GM18861 (cell line): ENCODE measurements at regions not wholly inside any gene's neighbourhood (a gene's known extent, or its start where the extent isn't known, plus 50 kb on each side); places are given as distances from the start of the nearest gene placed in this dataset.
"Not testable (repeated sequence)": the region's sequence is repeated elsewhere in the genome, so short reads cannot be mapped to it uniquely, and the experiment has no call there.

Experiments
- ATAC-seq: cut with Tn5 transposase; IDR thresholded peaks from one replicate; pipeline ENCODE4 v1.9.1; 2021; ENCODE audit not compliant: unreplicated experiment

GRCh38 chr2:16767789-16768476 lies 102.3 kb upstream of the CYRIA start:
- ATAC-seq: no peak

DNA sequence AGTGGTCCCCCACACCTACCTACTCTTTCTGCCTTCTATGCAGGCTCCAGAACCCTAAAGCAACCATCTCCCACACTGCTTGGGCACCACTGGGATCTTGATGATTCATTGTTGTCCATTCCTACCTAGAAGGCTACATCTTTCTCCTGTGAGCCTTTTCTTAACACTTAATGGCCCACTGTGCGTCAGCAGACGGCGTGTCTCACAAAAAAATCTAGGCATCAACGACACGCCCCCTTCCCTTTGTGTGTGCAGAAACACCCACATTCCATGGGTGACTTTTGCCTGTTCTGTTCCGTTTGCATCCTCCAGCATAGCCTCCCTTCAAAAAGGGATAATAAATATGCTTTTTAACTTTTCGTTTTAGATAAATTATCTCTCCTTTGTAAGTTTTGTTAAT lies 99.7 kb upstream of the CYRIA start:
- ATAC-seq: no peak

DNA sequence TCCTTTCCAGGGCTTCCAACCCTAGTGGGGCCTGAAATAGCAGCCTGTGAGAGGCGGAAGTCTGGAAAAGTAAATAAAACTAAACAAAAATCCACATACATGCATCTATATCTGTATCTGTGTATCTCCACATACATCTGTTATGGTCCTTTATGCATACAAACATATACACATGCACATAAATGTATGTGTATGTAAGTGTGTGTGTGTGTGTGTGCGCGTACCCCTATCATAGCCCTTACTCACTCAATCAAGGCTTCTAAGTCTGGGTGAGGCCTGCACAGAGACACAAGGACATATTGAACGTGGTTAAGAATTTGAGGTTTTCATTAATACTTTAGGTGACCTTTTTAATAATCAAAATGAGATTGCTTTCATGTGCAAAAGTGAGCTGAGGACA lies 98.9 kb upstream of the CYRIA start:
- no peak for ATAC-seq

DNA sequence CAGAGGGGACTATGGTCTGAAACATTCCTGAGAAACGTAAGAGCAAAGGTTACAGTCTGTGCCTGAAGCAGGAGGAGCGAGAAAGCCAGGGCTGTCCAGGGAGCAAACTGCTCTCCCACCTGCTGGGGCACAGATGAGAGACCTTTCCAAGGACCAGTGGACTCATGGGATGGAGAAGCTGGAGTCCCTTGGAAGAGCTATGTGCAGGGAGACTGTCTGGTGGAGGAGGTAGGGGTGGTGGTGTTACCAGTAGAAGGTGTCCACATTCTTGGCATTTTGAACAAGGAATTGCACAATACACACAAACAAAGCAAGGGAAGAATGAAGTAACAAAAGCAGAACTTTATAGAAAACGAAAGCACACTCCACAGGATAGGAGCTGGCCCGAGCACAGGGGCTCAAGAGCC lies 97.9 kb upstream of the CYRIA start:
- no peak for ATAC-seq

DNA sequence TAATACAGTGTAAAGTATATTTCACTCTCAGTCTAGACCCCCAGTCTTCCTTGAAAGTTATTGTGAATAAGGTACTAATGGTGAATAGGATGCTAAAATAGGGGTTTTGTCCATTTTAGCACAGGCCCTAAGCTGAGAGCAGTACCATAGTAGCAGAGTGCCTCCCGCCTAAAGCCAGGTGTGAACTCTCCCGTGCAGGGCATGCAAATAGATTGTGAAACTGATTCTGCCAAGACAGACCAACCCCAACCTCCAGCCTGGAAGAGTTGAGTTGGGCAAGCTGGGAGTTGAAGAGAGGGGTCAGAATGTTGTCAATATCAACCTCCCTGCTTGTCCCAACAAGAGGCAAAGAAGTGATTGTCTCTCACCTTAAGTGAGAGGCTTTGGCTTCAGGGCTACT lies 97.4 kb upstream of the CYRIA start:
- no peak for ATAC-seq

DNA sequence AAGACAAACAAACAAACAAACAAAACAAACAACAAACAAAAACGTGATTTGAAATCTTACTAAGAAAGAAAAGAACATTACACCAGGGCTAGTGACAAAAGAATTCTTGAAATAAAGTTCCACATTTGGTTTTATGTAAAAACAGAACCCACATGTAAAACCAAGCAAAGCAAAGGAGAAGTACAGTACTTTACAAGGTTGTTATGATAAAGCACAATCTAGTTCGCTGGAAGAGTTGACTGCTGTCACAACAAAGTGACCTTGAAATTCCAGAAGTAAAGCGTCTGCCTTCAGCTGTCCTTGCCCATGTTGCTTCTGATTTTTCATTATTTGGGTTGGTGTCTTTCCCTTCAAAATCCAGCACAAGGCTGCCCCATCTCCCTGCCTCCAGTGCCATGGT lies 94.8 kb upstream of the CYRIA start:
- ATAC-seq: no peak

DNA sequence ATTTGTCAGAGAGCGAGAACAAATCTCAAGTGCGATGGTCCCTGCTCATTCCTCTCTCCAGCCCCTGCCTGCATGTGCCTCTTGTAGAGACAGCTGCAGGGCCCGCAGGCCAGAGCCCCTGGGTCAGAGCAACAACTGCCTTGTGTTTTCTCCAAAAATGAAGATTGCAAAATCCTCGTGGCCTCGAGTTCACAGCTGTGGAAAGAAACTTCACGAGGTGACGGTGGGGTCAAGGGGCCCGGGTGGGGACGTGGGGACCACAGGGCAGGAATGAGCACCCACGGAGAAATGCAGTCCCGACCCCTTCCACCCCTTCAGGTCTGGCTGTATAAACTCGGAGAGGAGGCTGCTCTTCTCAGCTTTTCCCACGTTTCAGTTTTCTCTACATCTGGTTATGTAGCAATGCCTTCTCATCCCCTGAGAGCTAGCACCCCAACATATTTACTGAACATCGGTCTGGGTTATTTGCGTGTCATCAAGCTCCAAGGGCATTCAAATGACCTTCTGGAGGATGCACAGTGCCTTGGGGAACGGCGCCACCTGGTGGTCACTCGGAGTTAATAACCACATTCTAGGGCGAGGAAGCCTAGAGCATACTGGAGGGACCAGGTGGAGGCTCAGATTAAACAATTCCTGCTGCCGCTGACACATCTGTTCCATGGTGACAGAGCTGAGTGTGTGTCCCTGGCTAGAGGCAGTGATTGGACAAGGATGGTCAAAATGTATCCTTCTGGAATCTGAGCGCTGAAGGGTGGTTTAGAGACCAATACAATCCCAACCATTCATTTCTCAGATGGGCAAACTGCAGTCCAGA lies 91.4 kb upstream of the CYRIA start:
- ATAC-seq: peak; percentile 92

DNA sequence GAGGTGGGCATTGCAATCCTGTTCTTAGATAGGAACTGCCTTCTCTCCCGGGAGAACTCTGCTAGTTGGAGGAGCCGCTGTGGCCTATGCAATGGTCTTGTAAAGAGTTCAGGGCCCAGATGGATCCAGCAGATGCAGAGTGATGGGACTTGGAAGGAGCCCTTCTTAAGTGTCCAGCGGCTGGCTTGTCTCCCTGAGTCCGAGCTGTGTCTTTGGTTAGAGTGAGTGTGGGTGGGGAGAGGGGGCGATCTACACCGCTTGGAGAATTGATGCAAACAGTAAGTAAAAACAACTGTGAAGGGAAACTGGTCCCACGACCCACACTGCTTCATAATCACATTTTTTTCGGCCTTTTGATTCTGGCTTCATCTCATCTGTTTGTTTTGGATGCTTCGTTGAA lies 89.8 kb upstream of the CYRIA start:
- no peak for ATAC-seq

DNA sequence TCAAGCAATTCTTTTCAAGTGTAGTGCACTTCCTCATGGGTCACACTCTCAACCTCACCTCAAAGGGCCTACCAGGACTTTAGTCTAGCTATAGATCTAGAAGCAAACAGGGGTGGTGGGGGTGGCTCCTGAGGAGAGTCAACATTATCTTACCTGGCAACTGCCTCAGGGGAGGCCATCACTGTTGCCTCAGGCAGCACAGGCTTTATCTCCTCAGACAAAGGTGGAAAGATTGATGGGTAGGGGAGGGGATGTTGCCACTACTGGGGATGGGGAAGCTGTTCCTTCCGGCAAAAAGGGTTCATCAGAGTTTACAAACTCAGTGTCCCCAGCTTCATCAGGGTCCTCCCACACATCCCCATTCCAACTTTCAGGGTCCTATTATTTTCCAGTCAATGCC lies 87.4 kb upstream of the CYRIA start:
- ATAC-seq: not testable (repeated sequence)

DNA sequence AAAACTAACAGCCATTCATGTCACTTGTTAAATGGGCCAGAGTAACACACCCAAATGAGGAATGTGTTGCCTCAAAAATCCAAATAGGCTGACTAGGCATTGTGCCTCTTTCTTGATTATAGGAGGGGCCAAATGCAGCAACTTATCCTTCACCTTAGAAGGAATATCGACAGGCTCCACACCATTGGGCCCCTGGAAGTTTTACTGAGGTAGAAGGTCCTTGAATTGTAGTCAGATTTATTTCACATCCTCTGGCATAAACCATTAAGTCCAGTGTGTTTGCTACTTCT lies 85.2 kb upstream of the CYRIA start:
- not testable (repeated sequence) for ATAC-seq

DNA sequence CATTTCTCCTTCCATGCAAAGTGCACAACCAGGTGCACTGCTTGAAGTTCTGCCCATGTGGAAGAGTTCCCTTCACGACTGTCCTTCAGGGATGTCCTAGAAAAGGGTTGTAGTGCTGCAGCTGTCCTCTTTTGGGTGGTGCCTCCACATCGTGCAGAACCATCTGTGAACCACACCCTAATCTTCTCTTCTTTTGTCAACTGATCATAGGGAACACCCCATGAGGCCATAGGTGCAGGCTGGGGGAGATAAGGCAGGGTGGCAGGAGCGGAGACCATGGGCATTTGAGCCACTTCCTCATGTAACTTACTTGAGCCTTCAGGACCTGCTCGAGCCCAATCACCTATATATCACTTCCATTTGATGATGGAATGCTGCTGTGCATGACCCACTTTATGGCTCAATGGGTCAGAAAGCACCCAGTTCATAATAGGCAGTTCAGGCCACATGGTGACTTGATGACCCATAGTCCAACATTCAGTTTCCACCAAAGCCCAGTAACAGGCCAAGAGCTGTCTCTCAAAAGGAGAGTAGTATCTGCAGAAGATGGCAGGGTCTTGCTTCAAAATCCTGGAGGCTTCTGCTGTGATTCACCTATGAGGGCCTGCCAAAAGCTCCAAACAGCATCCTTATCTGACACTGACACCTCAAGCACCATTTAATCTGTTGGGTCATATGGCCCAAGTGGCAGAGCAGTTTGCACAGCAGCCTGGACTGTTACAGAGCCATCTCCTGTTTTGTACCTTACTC lies 84.7 kb upstream of the CYRIA start:
- ATAC-seq: no peak

DNA sequence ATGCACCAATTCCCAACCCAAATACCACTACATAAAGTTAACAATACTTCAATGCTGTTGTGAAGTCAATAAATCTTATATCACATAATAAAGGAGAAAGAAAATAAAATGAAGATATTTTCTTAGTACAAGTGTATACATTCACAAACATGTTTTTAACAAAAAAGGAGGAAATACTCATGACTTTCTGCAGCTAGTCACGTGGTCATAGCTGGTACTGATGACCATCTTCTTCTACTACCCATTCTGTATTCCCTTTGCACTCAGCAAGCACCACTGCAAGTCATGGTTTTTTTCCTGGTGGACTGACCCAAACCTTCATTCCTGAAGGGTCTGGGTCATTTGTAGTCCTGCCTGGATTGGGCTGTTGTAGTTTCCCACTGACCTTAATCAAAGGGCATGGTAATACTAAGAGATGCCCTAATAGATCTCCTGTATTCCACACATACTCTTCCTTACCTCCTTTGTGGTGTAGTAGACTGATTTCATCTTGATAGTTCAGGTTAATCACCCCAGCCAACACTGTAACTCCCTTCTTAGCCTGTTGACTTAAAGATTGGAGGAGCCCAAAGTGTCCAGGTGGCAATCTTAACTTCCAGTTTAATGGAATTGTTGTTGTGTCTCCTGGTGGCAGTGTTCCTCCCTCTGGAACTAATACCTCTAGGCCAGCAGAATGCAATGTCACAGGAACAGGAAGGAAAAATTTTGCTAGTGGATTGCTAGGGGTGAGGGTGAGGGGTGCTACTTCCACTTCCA lies 83.1 kb upstream of the CYRIA start:
- ATAC-seq: not testable (repeated sequence)

DNA sequence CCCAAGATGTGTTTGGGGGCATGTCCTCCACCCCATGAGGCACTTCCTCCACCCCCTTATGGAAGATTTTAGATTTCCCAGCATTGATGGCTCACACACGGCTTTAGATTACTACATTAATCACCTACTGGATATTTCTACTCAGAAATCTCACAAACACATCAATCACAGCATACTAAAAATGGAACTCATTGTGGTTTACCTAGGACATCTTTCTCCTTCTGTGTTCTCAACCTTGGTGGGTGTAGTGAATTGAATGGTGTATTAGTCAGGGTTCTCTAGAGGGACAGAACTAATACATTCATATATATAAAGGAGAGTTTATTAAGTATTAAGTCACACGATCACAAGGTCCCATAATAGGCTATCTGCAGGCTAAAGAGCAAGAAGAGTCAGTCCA lies 82.1 kb upstream of the CYRIA start:
- no peak for ATAC-seq

DNA sequence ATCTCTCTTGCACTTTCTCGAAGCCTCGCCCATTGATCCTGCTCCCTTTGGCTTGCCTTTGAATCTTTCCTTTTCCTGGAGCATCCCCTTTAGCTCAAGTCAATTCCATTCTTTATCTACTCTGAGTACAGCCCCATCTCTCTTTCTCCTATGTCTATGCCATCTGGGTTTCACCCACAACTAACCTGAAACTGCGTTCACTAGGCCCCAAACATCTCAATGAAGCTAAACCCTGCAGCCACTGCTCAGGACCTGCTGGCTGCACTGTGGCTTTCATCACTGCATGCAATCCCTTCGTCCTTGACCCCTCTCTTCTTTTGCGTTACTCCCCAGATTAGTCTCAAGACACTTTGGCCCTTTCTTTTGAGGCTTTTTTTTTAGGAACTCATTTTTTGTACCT lies 81.6 kb upstream of the CYRIA start:
- no peak for ATAC-seq

DNA sequence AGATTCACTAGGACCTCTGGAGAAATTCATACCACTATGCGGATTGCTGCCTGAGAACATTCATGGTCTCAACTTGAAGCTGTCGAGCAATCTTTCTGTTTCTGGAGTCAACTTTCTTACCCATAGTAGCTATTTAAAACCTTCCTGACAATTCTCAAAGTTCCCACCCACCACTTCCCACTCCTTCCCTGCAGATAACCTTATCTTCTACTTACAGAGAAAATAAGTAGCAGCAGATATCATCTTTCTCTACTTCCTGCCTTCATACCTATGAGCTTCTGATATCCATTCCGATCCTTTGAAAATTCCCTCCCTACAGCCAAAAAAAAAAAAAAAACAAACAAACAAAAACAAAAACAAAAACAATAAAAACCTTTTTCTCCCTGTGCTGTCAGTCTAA lies 81.2 kb upstream of the CYRIA start:
- no peak for ATAC-seq

GRCh38 chr2:16746329-16746728 lies 80.7 kb upstream of the CYRIA start:
- no peak for ATAC-seq

- no peak for ATAC-seq
These were observed 79.8 kb upstream of the CYRIA start for GRCh38 chr2:16745466-16745865.

DNA sequence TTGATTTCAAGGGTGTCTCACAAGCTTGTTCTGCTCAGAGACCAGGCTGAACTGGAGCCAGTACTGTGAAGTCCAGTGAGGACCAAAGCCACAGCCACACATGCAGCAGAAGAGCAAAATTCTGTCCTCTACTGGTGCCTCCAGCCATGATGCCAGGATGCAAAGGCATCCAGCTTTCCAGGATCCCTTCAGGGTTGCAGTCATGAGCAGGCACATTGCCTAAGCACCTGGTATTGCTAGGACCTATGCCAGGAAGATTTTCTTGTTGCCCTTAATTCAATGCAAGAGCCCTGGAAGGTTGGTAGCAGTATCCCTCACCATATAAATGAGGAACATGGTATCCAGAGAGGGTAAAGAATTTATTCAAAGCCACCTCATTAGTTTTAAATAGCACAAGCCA lies 78.9 kb upstream of the CYRIA start:
- no peak for ATAC-seq

GRCh38 chr2:16742026-16742425 lies 76.4 kb upstream of the CYRIA start:
- no peak for ATAC-seq

GRCh38 chr2:16741498-16741897 lies 75.9 kb upstream of the CYRIA start:
- no peak for ATAC-seq

DNA sequence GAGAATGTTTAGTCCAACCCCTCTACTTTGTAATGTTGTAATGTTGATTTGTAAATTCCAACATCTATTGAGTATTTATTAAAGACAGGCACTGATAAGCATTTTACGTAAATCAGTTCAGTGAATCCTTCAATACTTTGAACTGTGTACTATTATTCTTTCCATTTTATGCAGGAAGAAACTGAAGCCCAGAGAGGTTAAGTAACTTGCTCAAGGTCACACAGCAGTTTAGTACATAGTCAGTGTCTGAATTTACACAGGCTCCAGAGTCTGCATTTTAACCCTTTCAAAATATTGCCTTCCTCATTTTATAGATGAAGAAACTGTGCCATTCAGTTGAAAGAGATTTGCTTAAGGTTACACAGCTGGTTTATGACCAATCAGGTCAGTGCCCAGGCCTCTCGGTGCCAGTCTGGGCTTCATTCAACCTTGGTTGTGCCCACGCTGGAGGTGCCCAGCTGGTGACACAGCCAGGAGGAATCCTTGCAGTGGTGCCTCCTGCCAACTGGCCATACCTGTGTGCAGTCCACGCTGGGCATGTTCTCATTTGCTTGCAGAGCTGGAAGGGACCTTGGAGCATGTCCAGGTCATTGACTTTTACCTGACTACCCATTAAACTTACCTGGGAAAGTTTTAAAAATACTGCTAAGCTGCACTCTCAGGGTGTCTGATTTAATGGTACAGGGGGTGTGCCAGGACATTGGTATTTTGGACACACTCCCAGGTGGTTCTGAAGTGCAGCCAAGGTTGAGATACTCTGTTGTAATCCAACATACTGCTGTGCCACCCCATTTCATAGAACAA lies 74.3 kb upstream of the CYRIA start:
- no peak for ATAC-seq
